Ovary (tissue), 3 donors: ENCODE measurements at regions not wholly inside any gene's neighbourhood (a gene's known extent, or its start where the extent isn't known, plus 50 kb on each side); places are given as distances from the start of the nearest gene placed in this dataset.

Experiments
- CTCF ChIP-seq, 3 donors: fragments of 450-650 bp in 2 of 3; fragments of 200-600 bp in 1 of 3; IDR thresholded peaks; one replicate each; pipeline versions ENCODE4 v1.5.1 to v1.8.0; 2016 to 2022; ENCODE audit warnings: antibody characterized with exemption in 3 of 3, mild to moderate bottlenecking in 1 of 3
- EP300 ChIP-seq: sonication (generic); formaldehyde crosslinking; IDR thresholded peaks from one replicate; pipeline ENCODE4 v1.6.1; 2017; ENCODE audit warnings: antibody characterized with exemption
- POLR2A ChIP-seq: fragments of 450-650 bp; IDR thresholded peaks from one replicate; pipeline ENCODE4 v1.6.1; 2017; ENCODE audit warnings: antibody characterized with exemption, mild to moderate bottlenecking, moderate library complexity
- donor health status: DM: no; HTN: no; CAD: no.

GRCh38 chr6:104050455-104050854, 809.3 kb downstream of the HACE1 start:
- no peak for TF ChIP-seq CTCF (IDR thresholded peaks at IDR 0.05)
- no peak for TF ChIP-seq POLR2A
- no peak for TF ChIP-seq EP300
